SK-N-SH (cell line): ENCODE measurements at regions not wholly inside any gene's neighbourhood (a gene's known extent, or its start where the extent isn't known, plus 50 kb on each side); places are given as distances from the start of the nearest gene placed in this dataset.

Source experiments
- CTCF ChIA-PET: fragments of 300-600, 350-600 bp; formaldehyde crosslinking; extraction: SDS; loops from one replicate; lab custom pipeline; 2021; lab: Yijun Ruan, JAX
- POLR2A ChIA-PET: fragments of 350-600 bp; sonication (Branson Sonifier 250); formaldehyde crosslinking; extraction: SDS; loops from one replicate; lab custom pipeline; 2020; ENCODE audit warnings: antibody characterized with exemption, inconsistent platforms; lab: Yijun Ruan, JAX
- DNase-seq: peaks from one replicate; pipeline ENCODE4 v3.0.0; 2012
- H2AFZ ChIP-seq: fragments of 200-600 bp; sonication (generic); 2 replicates; pipeline ENCODE4 v1.8.1; 2016; ENCODE audit warnings: antibody characterized with exemption, mild to moderate bottlenecking, low read depth
- H3F3A ChIP-seq: fragments of 200-600 bp; sonication (generic); replicated peaks from 2 replicates; pipeline ENCODE3; 2016; ENCODE audit warnings: antibody characterized with exemption, mild to moderate bottlenecking; ENCODE audit not compliant: insufficient read depth
- H3K27ac ChIP-seq, 2 experiments: fragments of 200-500 bp in 1 of 2; fragments of 200-600 bp in 1 of 2; sonication (Bioruptor generic) in 1 of 2; sonication (generic), shearing (Covaris generic) in 1 of 2; 2 replicates each; pipeline versions ENCODE4 v1.5.1 to v1.6.1; 2014 to 2016; ENCODE audit warnings: low read depth in 2 of 2, inconsistent platforms in 1 of 2, low read length in 1 of 2, mild to moderate bottlenecking in 1 of 2, mixed read lengths in 1 of 2
- H3K27me3 ChIP-seq: fragments of 200-600 bp; sonication (generic), shearing (Covaris generic); 2 replicates; pipeline ENCODE4 v1.6.1; 2016; ENCODE audit warnings: mixed run types; ENCODE audit not compliant: insufficient read depth
- H3K36me3 ChIP-seq, 2 experiments: fragments of 200-500 bp in 1 of 2; fragments of 200-600 bp in 1 of 2; sonication (Bioruptor generic) in 1 of 2; sonication (generic) in 1 of 2; replicated peaks in 1 of 2; 2 replicates each; pipeline versions ENCODE3 to v1.5.1; 2014 to 2016; ENCODE audit warnings: low read length in 1 of 2, mild to moderate bottlenecking in 1 of 2; ENCODE audit not compliant: insufficient read depth in 2 of 2, control insufficient read depth in 1 of 2
- H3K4me1 ChIP-seq, 2 experiments: fragments of 200-500 bp in 1 of 2; fragments of 200-600 bp in 1 of 2; sonication (Bioruptor generic) in 1 of 2; sonication (generic), shearing (Covaris generic) in 1 of 2; 2 replicates each; pipeline versions ENCODE4 v1.5.1 to v1.6.1; 2014 to 2016; ENCODE audit warnings: low read depth in 1 of 2, low read length in 1 of 2, mixed run types in 1 of 2; ENCODE audit not compliant: insufficient read depth in 2 of 2, control insufficient read depth in 1 of 2
- H3K4me2 ChIP-seq: fragments of 200-600 bp; sonication (generic), shearing (Covaris generic); 2 replicates; pipeline ENCODE4 v1.6.1; 2017; ENCODE audit warnings: mixed run types
- H3K4me3 ChIP-seq, 2 experiments: fragments of 200-500 bp in 1 of 2; fragments of 200-600 bp in 1 of 2; sonication (Bioruptor generic) in 1 of 2; sonication (generic), shearing (Covaris generic) in 1 of 2; 2 replicates each; pipeline versions ENCODE4 v1.5.1 to v1.8.1; 2014 to 2016; ENCODE audit warnings: low read depth in 2 of 2, inconsistent platforms in 1 of 2, low read length in 1 of 2, mild to moderate bottlenecking in 1 of 2, mixed read lengths in 1 of 2, moderate library complexity in 1 of 2
- H3K79me2 ChIP-seq: fragments of 200-600 bp; sonication (generic); 2 replicates; pipeline ENCODE4 v1.8.1; 2017; ENCODE audit warnings: mild to moderate bottlenecking; ENCODE audit not compliant: insufficient read depth
- H3K9ac ChIP-seq: fragments of 200-600 bp; sonication (generic); 2 replicates; pipeline ENCODE4 v1.6.1; 2017; ENCODE audit warnings: mixed run types
- H3K9me2 ChIP-seq: fragments of 200-600 bp; sonication (generic); 2 replicates; pipeline ENCODE4 v1.6.1; 2017; ENCODE audit warnings: mixed run types
- H3K9me3 ChIP-seq: fragments of 200-600 bp; sonication (generic); 2 replicates; pipeline ENCODE4 v1.6.1; 2017; ENCODE audit warnings: mixed run types, mild to moderate bottlenecking, moderate library complexity
- H4K20me1 ChIP-seq: fragments of 200-600 bp; sonication (generic); 2 replicates; pipeline ENCODE4 v1.6.1; 2017; ENCODE audit warnings: mild to moderate bottlenecking, mixed run types; ENCODE audit not compliant: insufficient read depth
- ELF1 ChIP-seq: IDR thresholded peaks from 2 replicates; pipeline ENCODE4 v1.4.0; 2012
- EP300 ChIP-seq, 2 experiments: IDR thresholded peaks; 2 replicates each; pipeline versions ENCODE4 v1.4.0 to v1.6.1; 2012; ENCODE audit warnings: borderline replicate concordance in 1 of 2, low read depth in 1 of 2, low read length in 1 of 2
- FOSL2 ChIP-seq: IDR thresholded peaks from 2 replicates; pipeline ENCODE4 v1.4.0; 2012; ENCODE audit warnings: low read depth, mild to moderate bottlenecking, moderate library complexity, borderline replicate concordance
- FOXJ3 ChIP-seq: sonication (generic); formaldehyde crosslinking; IDR thresholded peaks from 2 replicates; pipeline ENCODE4 v1.5.1; 2020; ENCODE audit warnings: mild to moderate bottlenecking, missing genetic modification reagents
- FOXM1 ChIP-seq: IDR thresholded peaks from 2 replicates; pipeline ENCODE4 v1.4.0; 2012; ENCODE audit warnings: low read depth, mild to moderate bottlenecking
- GABPA ChIP-seq: IDR thresholded peaks from 2 replicates; pipeline ENCODE4 v1.4.0; 2012; ENCODE audit warnings: low read depth, mild to moderate bottlenecking
- MXI1 ChIP-seq: IDR thresholded peaks from 2 replicates; pipeline ENCODE4 v1.6.1; 2012; ENCODE audit warnings: mild to moderate bottlenecking, low read depth, low read length, improper control_type of control experiment
- POLR2AphosphoS5 ChIP-seq: IDR thresholded peaks from 2 replicates; pipeline ENCODE4 v1.6.1; 2012; ENCODE audit warnings: low read depth, low read length
- RAD21 ChIP-seq: IDR thresholded peaks from 2 replicates; pipeline ENCODE4 v1.6.1; 2012; ENCODE audit warnings: mild to moderate bottlenecking, low read length
- SIN3A ChIP-seq: IDR thresholded peaks from 2 replicates; pipeline ENCODE4 v1.6.1; 2012; ENCODE audit warnings: low read depth, mild to moderate bottlenecking, low read length, moderate library complexity, borderline replicate concordance
- SMC3 ChIP-seq: IDR thresholded peaks from 2 replicates; pipeline ENCODE4 v1.6.1; 2012; ENCODE audit warnings: low read depth, low read length, improper control_type of control experiment
- WGBS: methylation state at CpG from one replicate; pipeline ENCODE4 v1.1.6; 2017; ENCODE audit warnings: low lambda C conversion rate; 5-methylcytosine and 5-hydroxymethylcytosine counted together
- TF ChIP-seq, protein P1 (sequence below): fragments of 200-600 bp; sonication (generic); IDR thresholded peaks from 2 replicates; pipeline ENCODE4 v1.6.1; 2017; ENCODE audit warnings: antibody characterized with exemption, mild to moderate bottlenecking, moderate library complexity
- TF ChIP-seq, protein P2 (sequence below): IDR thresholded peaks from 2 replicates; pipeline ENCODE4 v1.4.0; 2012; ENCODE audit warnings: low read depth
- TF ChIP-seq, protein P3 (sequence below): fragments of 150-350 bp; IDR thresholded peaks from 2 replicates; pipeline ENCODE4 v1.6.1; 2017; ENCODE audit warnings: antibody characterized with exemption, low read length, low read depth, borderline replicate concordance
- TF ChIP-seq, protein P4 (sequence below): IDR thresholded peaks from 2 replicates; pipeline ENCODE4 v1.6.1; 2012; ENCODE audit warnings: mild to moderate bottlenecking, low read depth, low read length, moderate library complexity

DNA sequence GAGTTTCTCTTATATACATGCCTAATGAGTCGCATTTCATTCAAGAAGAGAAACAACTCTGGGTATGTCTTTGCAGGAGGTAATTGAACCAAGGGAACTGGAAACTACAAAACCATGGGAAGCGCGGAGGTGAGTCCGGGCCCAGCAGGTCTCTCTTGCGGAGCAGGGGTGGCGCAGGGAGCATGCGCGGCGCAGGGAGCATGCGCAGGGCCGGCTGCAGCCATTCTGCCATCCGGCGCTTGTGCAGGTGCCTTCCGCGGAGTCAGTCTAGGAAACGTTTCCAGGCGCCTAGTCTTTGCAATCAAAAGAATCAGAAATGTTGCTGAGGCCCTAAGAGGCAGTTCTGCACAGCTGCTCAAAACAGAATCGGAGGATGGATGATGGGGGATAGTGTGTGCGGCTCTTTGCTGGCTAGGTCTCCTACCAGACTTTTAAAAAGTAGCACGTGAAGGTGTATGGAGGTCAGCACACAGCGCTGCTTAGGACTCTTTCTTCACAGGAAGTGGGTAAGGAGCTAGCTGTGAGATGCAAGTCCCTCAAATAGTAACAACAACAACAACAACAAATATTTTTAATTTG is 433.8 kb upstream of the FAT1 start:
- H3K9me3 ChIP-seq: no peaks in the 10 kb centered on the region
- TF ChIP-seq FOXJ3 (no peak), SIN3A (no peak), EP300 (IDR thresholded peaks at IDR 0.05; ENCODE audit: borderline replicate concordance in 1 of 2, low read depth in 1 of 2, low read length in 1 of 2) (no peak), SMC3 (no peak), FOXM1 (no peak), FOSL2 (no peak), RAD21 (no peak), POLR2AphosphoS5 (no peak), MXI1 (no peak)
- TF ChIP-seq, protein P1, sequence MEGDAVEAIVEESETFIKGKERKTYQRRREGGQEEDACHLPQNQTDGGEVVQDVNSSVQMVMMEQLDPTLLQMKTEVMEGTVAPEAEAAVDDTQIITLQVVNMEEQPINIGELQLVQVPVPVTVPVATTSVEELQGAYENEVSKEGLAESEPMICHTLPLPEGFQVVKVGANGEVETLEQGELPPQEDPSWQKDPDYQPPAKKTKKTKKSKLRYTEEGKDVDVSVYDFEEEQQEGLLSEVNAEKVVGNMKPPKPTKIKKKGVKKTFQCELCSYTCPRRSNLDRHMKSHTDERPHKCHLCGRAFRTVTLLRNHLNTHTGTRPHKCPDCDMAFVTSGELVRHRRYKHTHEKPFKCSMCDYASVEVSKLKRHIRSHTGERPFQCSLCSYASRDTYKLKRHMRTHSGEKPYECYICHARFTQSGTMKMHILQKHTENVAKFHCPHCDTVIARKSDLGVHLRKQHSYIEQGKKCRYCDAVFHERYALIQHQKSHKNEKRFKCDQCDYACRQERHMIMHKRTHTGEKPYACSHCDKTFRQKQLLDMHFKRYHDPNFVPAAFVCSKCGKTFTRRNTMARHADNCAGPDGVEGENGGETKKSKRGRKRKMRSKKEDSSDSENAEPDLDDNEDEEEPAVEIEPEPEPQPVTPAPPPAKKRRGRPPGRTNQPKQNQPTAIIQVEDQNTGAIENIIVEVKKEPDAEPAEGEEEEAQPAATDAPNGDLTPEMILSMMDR: no peak
- H2AFZ ChIP-seq: no peak overlapping the region
- POLR2A ChIA-PET: no interaction called here
- CTCF ChIA-PET: interaction anchor here (1.3 kb wide), 1 partner anchor 10 kb away, joined by 4 read pairs; no protein-coding TSS in a partner anchor
- H3K9me2 ChIP-seq: no peaks in the 10 kb centered on the region
- no peak overlapping the region for H3K9ac ChIP-seq
- H3K36me3 ChIP-seq: no peaks in the 10 kb centered on the region
- no peaks in the 10 kb centered on the region for H3K27me3 ChIP-seq
- no peaks in the 10 kb centered on the region for H3F3A ChIP-seq
- no peak overlapping the region for H3K4me2 ChIP-seq
- WGBS: 59% methylated on average over 20 of the region's 21 CpGs
- DNase-seq: no peak
- no peaks in the 10 kb centered on the region for H3K4me1 ChIP-seq
- no peak overlapping the region for H3K27ac ChIP-seq
- no peaks in the 10 kb centered on the region for H4K20me1 ChIP-seq
- no peaks in the 10 kb centered on the region for H3K79me2 ChIP-seq
- H3K4me3 ChIP-seq: no peak overlapping the region

DNA sequence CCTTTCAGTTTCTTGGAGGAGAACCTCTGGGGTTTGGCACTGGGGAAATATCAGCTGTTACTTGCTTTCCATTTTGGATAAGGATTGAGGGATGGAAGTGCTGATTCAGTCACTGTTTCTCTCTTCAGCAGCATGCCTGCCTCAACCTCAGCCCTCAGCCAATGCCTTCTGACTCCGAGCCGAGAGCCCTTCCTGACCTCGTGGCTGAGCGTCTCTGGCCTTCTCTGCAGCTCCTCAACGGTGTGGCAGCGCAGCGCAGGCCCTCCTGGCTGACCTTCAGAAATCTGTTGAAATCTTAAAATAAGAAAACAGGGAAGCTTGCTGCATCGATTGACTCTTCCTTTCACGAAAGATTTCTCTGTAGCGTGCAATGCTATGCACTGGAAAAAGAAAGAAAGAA is 434.3 kb upstream of the FAT1 start:
- no peaks in the 10 kb centered on the region for H3K9me3 ChIP-seq

More for the DNA sequence above, 434.3 kb upstream of the FAT1 start:
- Histone ChIP-seq H3K9ac (no peak overlapping the region), H3F3A (no peaks in the 10 kb centered on the region), H4K20me1 (no peaks in the 10 kb centered on the region), H3K36me3 (no peaks in the 10 kb centered on the region), H2AFZ (no peak overlapping the region), H3K27me3 (no peaks in the 10 kb centered on the region), H3K4me1 (no peaks in the 10 kb centered on the region), H3K9me2 (no peaks in the 10 kb centered on the region), H3K79me2 (no peaks in the 10 kb centered on the region), H3K27ac (no peak overlapping the region), H3K4me2 (no peak overlapping the region), H3K4me3 (no peak overlapping the region)
- ChIA-PET CTCF (interaction anchor here (1.3 kb wide), 1 partner anchor 10 kb away, joined by 4 read pairs; no protein-coding TSS in a partner anchor), POLR2A (no interaction called here)
- TF ChIP-seq SIN3A (no peak), RAD21 (no peak), GABPA (no peak), FOSL2 (no peak), ELF1 (no peak)
- TF ChIP-seq, protein P2, sequence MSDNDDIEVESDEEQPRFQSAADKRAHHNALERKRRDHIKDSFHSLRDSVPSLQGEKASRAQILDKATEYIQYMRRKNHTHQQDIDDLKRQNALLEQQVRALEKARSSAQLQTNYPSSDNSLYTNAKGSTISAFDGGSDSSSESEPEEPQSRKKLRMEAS: no peak
- TF ChIP-seq, protein P3, sequence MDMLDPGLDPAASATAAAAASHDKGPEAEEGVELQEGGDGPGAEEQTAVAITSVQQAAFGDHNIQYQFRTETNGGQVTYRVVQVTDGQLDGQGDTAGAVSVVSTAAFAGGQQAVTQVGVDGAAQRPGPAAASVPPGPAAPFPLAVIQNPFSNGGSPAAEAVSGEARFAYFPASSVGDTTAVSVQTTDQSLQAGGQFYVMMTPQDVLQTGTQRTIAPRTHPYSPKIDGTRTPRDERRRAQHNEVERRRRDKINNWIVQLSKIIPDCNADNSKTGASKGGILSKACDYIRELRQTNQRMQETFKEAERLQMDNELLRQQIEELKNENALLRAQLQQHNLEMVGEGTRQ: no peak
- TF ChIP-seq, protein P1: no peak
- TF ChIP-seq, protein P4, sequence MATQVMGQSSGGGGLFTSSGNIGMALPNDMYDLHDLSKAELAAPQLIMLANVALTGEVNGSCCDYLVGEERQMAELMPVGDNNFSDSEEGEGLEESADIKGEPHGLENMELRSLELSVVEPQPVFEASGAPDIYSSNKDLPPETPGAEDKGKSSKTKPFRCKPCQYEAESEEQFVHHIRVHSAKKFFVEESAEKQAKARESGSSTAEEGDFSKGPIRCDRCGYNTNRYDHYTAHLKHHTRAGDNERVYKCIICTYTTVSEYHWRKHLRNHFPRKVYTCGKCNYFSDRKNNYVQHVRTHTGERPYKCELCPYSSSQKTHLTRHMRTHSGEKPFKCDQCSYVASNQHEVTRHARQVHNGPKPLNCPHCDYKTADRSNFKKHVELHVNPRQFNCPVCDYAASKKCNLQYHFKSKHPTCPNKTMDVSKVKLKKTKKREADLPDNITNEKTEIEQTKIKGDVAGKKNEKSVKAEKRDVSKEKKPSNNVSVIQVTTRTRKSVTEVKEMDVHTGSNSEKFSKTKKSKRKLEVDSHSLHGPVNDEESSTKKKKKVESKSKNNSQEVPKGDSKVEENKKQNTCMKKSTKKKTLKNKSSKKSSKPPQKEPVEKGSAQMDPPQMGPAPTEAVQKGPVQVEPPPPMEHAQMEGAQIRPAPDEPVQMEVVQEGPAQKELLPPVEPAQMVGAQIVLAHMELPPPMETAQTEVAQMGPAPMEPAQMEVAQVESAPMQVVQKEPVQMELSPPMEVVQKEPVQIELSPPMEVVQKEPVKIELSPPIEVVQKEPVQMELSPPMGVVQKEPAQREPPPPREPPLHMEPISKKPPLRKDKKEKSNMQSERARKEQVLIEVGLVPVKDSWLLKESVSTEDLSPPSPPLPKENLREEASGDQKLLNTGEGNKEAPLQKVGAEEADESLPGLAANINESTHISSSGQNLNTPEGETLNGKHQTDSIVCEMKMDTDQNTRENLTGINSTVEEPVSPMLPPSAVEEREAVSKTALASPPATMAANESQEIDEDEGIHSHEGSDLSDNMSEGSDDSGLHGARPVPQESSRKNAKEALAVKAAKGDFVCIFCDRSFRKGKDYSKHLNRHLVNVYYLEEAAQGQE: no peak
- no peak for DNase-seq
- WGBS: 50% methylated on average over 10 of the region's 10 CpGs
